ENCODE measurements at regions not wholly inside any gene's neighbourhood (a gene's known extent, or its start where the extent isn't known, plus 50 kb on each side); places are given as distances from the start of the nearest gene placed in this dataset.

GRCh38 chr15:36313736-36314280 is 265.6 kb upstream of the CDIN1 start:
- no peak overlapping the region for H3K4me3 Mint-ChIP-seq (ENCODE audit: unreplicated experiment)
- DNase-seq (ENCODE audit: low spot score), result no peak
- no peaks in the 10 kb centered on the region for H3K9me3 Mint-ChIP-seq (ENCODE audit: unreplicated experiment)
- no peak for TF ChIP-seq CTCF (IDR thresholded peaks at IDR 0.05; ENCODE audit: unreplicated experiment)
- no peaks in the 10 kb centered on the region for H3K4me1 Mint-ChIP-seq (ENCODE audit: unreplicated experiment)
- H3K36me3 Mint-ChIP-seq (ENCODE audit: low read depth, unreplicated experiment), result no peaks in the 10 kb centered on the region
- no peaks in the 10 kb centered on the region for H3K27me3 Mint-ChIP-seq (ENCODE audit: unreplicated experiment)
- no peak overlapping the region for H3K27ac Mint-ChIP-seq (ENCODE audit: unreplicated experiment)

- no peak for TF ChIP-seq CTCF (IDR thresholded peaks at IDR 0.05; ENCODE audit: unreplicated experiment)
- H3K9me3 Mint-ChIP-seq (ENCODE audit: unreplicated experiment), result no peaks in the 10 kb centered on the region
- H3K4me1 Mint-ChIP-seq (ENCODE audit: unreplicated experiment), result no peaks in the 10 kb centered on the region
- no peak for DNase-seq (ENCODE audit: low spot score)
- no peaks in the 10 kb centered on the region for H3K36me3 Mint-ChIP-seq (ENCODE audit: low read depth, unreplicated experiment)
- no peak overlapping the region for H3K27ac Mint-ChIP-seq (ENCODE audit: unreplicated experiment)
- no peak overlapping the region for H3K4me3 Mint-ChIP-seq (ENCODE audit: unreplicated experiment)
- H3K27me3 Mint-ChIP-seq (ENCODE audit: unreplicated experiment), result no peaks in the 10 kb centered on the region
Observed at GRCh38 chr15:36315649-36316048, 263.8 kb upstream of the CDIN1 start.

GRCh38 chr15:36323615-36324014 is 255.8 kb upstream of the CDIN1 start:
- Mint-ChIP-seq H3K4me3 (ENCODE audit: unreplicated experiment) (no peak overlapping the region), H3K9me3 (ENCODE audit: unreplicated experiment) (no peaks in the 10 kb centered on the region), H3K27me3 (ENCODE audit: unreplicated experiment) (no peaks in the 10 kb centered on the region), H3K27ac (ENCODE audit: unreplicated experiment) (no peak overlapping the region), H3K4me1 (ENCODE audit: unreplicated experiment) (no peaks in the 10 kb centered on the region), H3K36me3 (ENCODE audit: low read depth, unreplicated experiment) (no peaks in the 10 kb centered on the region)
- TF ChIP-seq CTCF (IDR thresholded peaks at IDR 0.05; ENCODE audit: unreplicated experiment), result no peak
- no peak for DNase-seq (ENCODE audit: low spot score)

GRCh38 chr15:36325206-36325605 is 254.2 kb upstream of the CDIN1 start:
- Mint-ChIP-seq H3K4me1 (ENCODE audit: unreplicated experiment) (no peaks in the 10 kb centered on the region), H3K4me3 (ENCODE audit: unreplicated experiment) (no peak overlapping the region), H3K9me3 (ENCODE audit: unreplicated experiment) (no peaks in the 10 kb centered on the region), H3K27ac (ENCODE audit: unreplicated experiment) (no peak overlapping the region), H3K36me3 (ENCODE audit: low read depth, unreplicated experiment) (no peaks in the 10 kb centered on the region), H3K27me3 (ENCODE audit: unreplicated experiment) (no peaks in the 10 kb centered on the region)
- DNase-seq (ENCODE audit: low spot score), result no peak
- no peak for TF ChIP-seq CTCF (IDR thresholded peaks at IDR 0.05; ENCODE audit: unreplicated experiment)

- no peaks in the 10 kb centered on the region for H3K36me3 Mint-ChIP-seq (ENCODE audit: low read depth, unreplicated experiment)
- H3K27me3 Mint-ChIP-seq (ENCODE audit: unreplicated experiment), result no peaks in the 10 kb centered on the region
- H3K27ac Mint-ChIP-seq (ENCODE audit: unreplicated experiment), result no peak overlapping the region
- no peak for TF ChIP-seq CTCF (IDR thresholded peaks at IDR 0.05; ENCODE audit: unreplicated experiment)
- no peaks in the 10 kb centered on the region for H3K4me1 Mint-ChIP-seq (ENCODE audit: unreplicated experiment)
- H3K4me3 Mint-ChIP-seq (ENCODE audit: unreplicated experiment), result no peak overlapping the region
- no peak for DNase-seq (ENCODE audit: low spot score)
- no peaks in the 10 kb centered on the region for H3K9me3 Mint-ChIP-seq (ENCODE audit: unreplicated experiment)
Observed at GRCh38 chr15:36329592-36329991, 249.8 kb upstream of the CDIN1 start.
